GM21423 (cell line): ENCODE measurements at regions not wholly inside any gene's neighbourhood (a gene's known extent, or its start where the extent isn't known, plus 50 kb on each side); places are given as distances from the start of the nearest gene placed in this dataset.

Experiments used
- ATAC-seq: cut with Tn5 transposase; IDR thresholded peaks from one replicate; pipeline ENCODE4 v1.9.1; 2021; ENCODE audit warnings: mild to moderate bottlenecking, moderate library complexity; ENCODE audit not compliant: unreplicated experiment

- ATAC-seq: no peak
Observed at GRCh38 chr12:107396991-107397390, 288.6 kb upstream of the PWP1 start.

GRCh38 chr12:107397890-107398500 lies 287.6 kb upstream of the PWP1 start:
- ATAC-seq: no peak

- no peak for ATAC-seq
Observed at GRCh38 chr12:107399046-107399445, 286.6 kb upstream of the PWP1 start.

- ATAC-seq: no peak
Observed at GRCh38 chr12:107400686-107401447, 284.7 kb upstream of the PWP1 start.

- ATAC-seq: no peak
Observed at GRCh38 chr12:107402041-107403022, 283.3 kb upstream of the PWP1 start.

GRCh38 chr12:107404981-107405380 lies 280.6 kb upstream of the PWP1 start:
- ATAC-seq: no peak

- ATAC-seq: no peak
Observed at GRCh38 chr12:107405436-107405835, 280.2 kb upstream of the PWP1 start.

- ATAC-seq: no peak
Observed at GRCh38 chr12:107406932-107407331, 278.7 kb upstream of the PWP1 start.

- no peak for ATAC-seq
Observed at GRCh38 chr12:107411792-107412535, 273.6 kb upstream of the PWP1 start.

GRCh38 chr12:107415071-107415470 lies 270.5 kb upstream of the PWP1 start:
- ATAC-seq: no peak

- no peak for ATAC-seq
Observed at GRCh38 chr12:107415834-107416233, 269.8 kb upstream of the PWP1 start.

- ATAC-seq: no peak
Observed at GRCh38 chr12:107417004-107417403, 268.6 kb upstream of the PWP1 start.

GRCh38 chr12:107418981-107419380 lies 266.6 kb upstream of the PWP1 start:
- no peak for ATAC-seq

- ATAC-seq: no peak
Observed at GRCh38 chr12:107423531-107423930, 262.1 kb upstream of the PWP1 start.

- ATAC-seq: no peak
Observed at GRCh38 chr12:107429006-107429705, 256.4 kb upstream of the PWP1 start.

- no peak for ATAC-seq
Observed at GRCh38 chr12:107431942-107432341, 253.7 kb upstream of the PWP1 start.

- ATAC-seq: no peak
Observed at GRCh38 chr12:107435072-107435471, 250.5 kb upstream of the PWP1 start.

- no peak for ATAC-seq
Observed at GRCh38 chr12:107435520-107435919, 250.1 kb upstream of the PWP1 start.

- ATAC-seq: no peak
Observed at GRCh38 chr12:107436376-107436775, 249.2 kb upstream of the PWP1 start.

GRCh38 chr12:107436836-107437235 lies 248.8 kb upstream of the PWP1 start:
- ATAC-seq: no peak
